GM18907 (cell line): ENCODE measurements at regions not wholly inside any gene's neighbourhood (a gene's known extent, or its start where the extent isn't known, plus 50 kb on each side); places are given as distances from the start of the nearest gene placed in this dataset.

Experiments used
- ATAC-seq: cut with Tn5 transposase; IDR thresholded peaks from one replicate; pipeline ENCODE4 v1.9.1; 2021; ENCODE audit warnings: mild to moderate bottlenecking, moderate library complexity; ENCODE audit not compliant: unreplicated experiment

- ATAC-seq: no peak
Observed at GRCh38 chr2:21667638-21668037, 543.9 kb downstream of the TDRD15 start.

- no peak for ATAC-seq
Observed at GRCh38 chr2:21668078-21668710, 544.4 kb downstream of the TDRD15 start.

- no peak for ATAC-seq
Observed at GRCh38 chr2:21676041-21676440, 552.3 kb downstream of the TDRD15 start.

GRCh38 chr2:21676676-21677075 is 552.9 kb downstream of the TDRD15 start:
- ATAC-seq: no peak

GRCh38 chr2:21683838-21684237 is 560.1 kb downstream of the TDRD15 start:
- ATAC-seq: no peak

- no peak for ATAC-seq
Observed at GRCh38 chr2:21687589-21687988, 563.8 kb downstream of the TDRD15 start.

- no peak for ATAC-seq
Observed at GRCh38 chr2:21690005-21690404, 566.2 kb downstream of the TDRD15 start.

- ATAC-seq: no peak
Observed at GRCh38 chr2:21693081-21693480, 569.3 kb downstream of the TDRD15 start.

- ATAC-seq: no peak
Observed at GRCh38 chr2:21694079-21694878, 570.5 kb downstream of the TDRD15 start.

- ATAC-seq: no peak
Observed at GRCh38 chr2:21696900-21697299, 573.1 kb downstream of the TDRD15 start.

- ATAC-seq: no peak
Observed at GRCh38 chr2:21700644-21701043, 576.9 kb downstream of the TDRD15 start.

- ATAC-seq: no peak
Observed at GRCh38 chr2:21710031-21710430, 586.3 kb downstream of the TDRD15 start.

- no peak for ATAC-seq
Observed at GRCh38 chr2:21710496-21710895, 586.7 kb downstream of the TDRD15 start.

- ATAC-seq: no peak
Observed at GRCh38 chr2:21715887-21716286, 592.1 kb downstream of the TDRD15 start.

- ATAC-seq: no peak
Observed at GRCh38 chr2:21727101-21727500, 603.3 kb downstream of the TDRD15 start.

GRCh38 chr2:21728133-21728532 is 604.4 kb downstream of the TDRD15 start:
- no peak for ATAC-seq

- ATAC-seq: no peak
Observed at GRCh38 chr2:21730141-21730540, 606.4 kb downstream of the TDRD15 start.

- ATAC-seq: no peak
Observed at GRCh38 chr2:21740484-21740883, 616.7 kb downstream of the TDRD15 start.

GRCh38 chr2:21746499-21746898 is 622.7 kb downstream of the TDRD15 start:
- ATAC-seq: no peak

GRCh38 chr2:21748501-21748900 is 624.7 kb downstream of the TDRD15 start:
- no peak for ATAC-seq

GRCh38 chr2:21754164-21754788 is 630.5 kb downstream of the TDRD15 start:
- no peak for ATAC-seq

GRCh38 chr2:21757805-21758430 is 634.1 kb downstream of the TDRD15 start:
- no peak for ATAC-seq
